CD4-positive, alpha-beta memory T cell (primary cell): ENCODE measurements at regions not wholly inside any gene's neighbourhood (a gene's known extent, or its start where the extent isn't known, plus 50 kb on each side); places are given as distances from the start of the nearest gene placed in this dataset.

Experiments used
- CTCF ChIA-PET: fragments of 350-600 bp; sonication (Branson Sonifier 250); formaldehyde crosslinking; loops from one replicate; lab custom pipeline; 2021; ENCODE audit warnings: inconsistent platforms; ENCODE audit not compliant: partially characterized antibody; lab: Charles Lee
- POLR2A ChIA-PET: fragments of 350-600 bp; sonication (Branson Sonifier 250); formaldehyde crosslinking; loops from one replicate; lab custom pipeline; 2021; ENCODE audit not compliant: partially characterized antibody; lab: Charles Lee
- DNase-seq, 5 donors: peaks; one replicate each; pipeline versions ENCODE4 v3.0.0 to v3.0.0-alpha.2; 2020 to 2022; ENCODE audit warnings: mixed read lengths in 1 of 5
- H3K27ac ChIP-seq: one replicate; pipeline ENCODE4 v1.7.0; 2013; ENCODE audit warnings: low read depth, low read length
- H3K27me3 ChIP-seq: 2 replicates; pipeline ENCODE4 v1.7.0; 2013; ENCODE audit warnings: mild to moderate bottlenecking, low read length, moderate library complexity; ENCODE audit not compliant: insufficient read depth
- H3K36me3 ChIP-seq: 2 replicates; pipeline ENCODE4 v1.7.0; 2013; ENCODE audit warnings: mild to moderate bottlenecking, low read length, moderate library complexity; ENCODE audit not compliant: insufficient read depth
- H3K4me1 ChIP-seq: 2 replicates; pipeline ENCODE4 v1.7.0; 2013; ENCODE audit warnings: mild to moderate bottlenecking, low read length, moderate library complexity; ENCODE audit not compliant: insufficient read depth
- H3K4me3 ChIP-seq, 2 donors: one replicate each; pipeline ENCODE4 v1.7.0; 2013; ENCODE audit warnings: low read length in 2 of 2, mild to moderate bottlenecking in 1 of 2
- H3K9me3 ChIP-seq, 2 donors: one replicate each; pipeline ENCODE4 v1.7.0; 2013; ENCODE audit warnings: low read length in 2 of 2, control low read depth in 1 of 2; ENCODE audit not compliant: control insufficient read depth in 1 of 2
- H3K27ac Mint-ChIP-seq, 7 donors: one replicate each; pipeline ENCODE4 v1.8.0; 2020 to 2021; ENCODE audit warnings: mixed read lengths in 7 of 7, mild to moderate bottlenecking in 6 of 7, inconsistent platforms in 3 of 7, moderate library complexity in 3 of 7
- H3K27me3 Mint-ChIP-seq, 2 donors: one replicate each; pipeline ENCODE4 v1.8.0; 2020 to 2021; ENCODE audit warnings: mixed read lengths in 2 of 2
- H3K36me3 Mint-ChIP-seq, 2 donors: one replicate each; pipeline ENCODE4 v1.8.0; 2020 to 2021; ENCODE audit warnings: mixed read lengths in 2 of 2, inconsistent platforms in 1 of 2, mild to moderate bottlenecking in 1 of 2
- H3K4me1 Mint-ChIP-seq, 4 donors: one replicate each; pipeline ENCODE4 v1.8.0; 2020 to 2021; ENCODE audit warnings: mixed read lengths in 4 of 4, mild to moderate bottlenecking in 1 of 4
- H3K4me3 Mint-ChIP-seq, 8 donors: one replicate each; pipeline ENCODE4 v1.8.0; 2020 to 2021; ENCODE audit warnings: mixed read lengths in 8 of 8, mild to moderate bottlenecking in 7 of 8, moderate library complexity in 6 of 8, inconsistent platforms in 3 of 8
- H3K9me3 Mint-ChIP-seq, 8 donors: one replicate each; pipeline ENCODE4 v1.8.0; 2020 to 2021; ENCODE audit warnings: mixed read lengths in 8 of 8, mild to moderate bottlenecking in 5 of 8, inconsistent platforms in 3 of 8, moderate library complexity in 1 of 8
- intact Hi-C: fragments of 100-400 bp; cut with micrococcal nuclease; formaldehyde crosslinking; loops from one replicate; pipeline ENCODE4 v1.15.1; 2023

DNA sequence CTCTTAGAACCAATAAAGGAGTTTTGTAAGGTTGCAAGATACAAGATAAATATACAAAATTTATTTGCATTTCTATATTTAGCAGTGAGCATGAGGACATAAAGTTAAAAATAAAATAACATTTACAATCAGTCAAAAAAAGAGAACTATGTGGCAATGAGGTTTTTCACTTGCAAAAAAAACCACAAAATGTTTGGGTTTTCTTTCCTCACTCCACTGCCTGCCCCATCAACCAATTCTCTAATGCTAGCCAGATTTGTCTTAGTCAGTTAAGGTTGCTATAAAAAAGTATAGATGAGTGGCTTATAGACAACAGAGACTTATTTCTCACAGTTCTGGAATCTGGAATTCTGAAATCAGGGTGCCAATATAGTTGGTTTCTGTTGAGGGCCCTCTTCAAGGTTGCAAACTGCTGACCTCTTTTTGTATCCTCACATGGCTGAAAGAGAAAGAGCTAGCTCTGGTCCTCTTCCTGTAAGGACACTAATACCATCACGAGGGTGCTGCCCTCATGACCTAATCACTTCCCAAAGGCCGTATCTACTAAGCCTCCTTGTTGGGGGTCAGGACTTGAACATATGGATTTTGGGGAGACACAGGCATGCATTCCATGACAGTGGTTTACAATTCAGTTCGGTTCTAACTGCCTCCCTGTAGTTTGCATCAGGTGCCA lies 566.2 kb downstream of the GALR1 start:
- ChIA-PET POLR2A (no interaction called here), CTCF (no interaction called here)
- Histone ChIP-seq H3K27me3 (no peaks in the 10 kb centered on the region), H3K4me3 (no peak overlapping the region), H3K4me1 (no peaks in the 10 kb centered on the region), H3K9me3 (no peaks in the 10 kb centered on the region), H3K36me3 (no peaks in the 10 kb centered on the region), H3K27ac (no peak overlapping the region)
- intact Hi-C loops: no loop called here
- no peak overlapping the region for H3K27ac Mint-ChIP-seq
- H3K36me3 Mint-ChIP-seq: peaks cover 0 to 4% of the 10 kb centered on the region in 2 donors
- H3K4me3 Mint-ChIP-seq: no peak overlapping the region
- H3K27me3 Mint-ChIP-seq: peaks cover 0 to 2% of the 10 kb centered on the region in 2 donors
- H3K4me1 Mint-ChIP-seq: no peaks in the 10 kb centered on the region
- DNase-seq: no peak
- H3K9me3 Mint-ChIP-seq: peaks cover 0 to 13% (median 2%) of the 10 kb centered on the region in 8 donors

DNA sequence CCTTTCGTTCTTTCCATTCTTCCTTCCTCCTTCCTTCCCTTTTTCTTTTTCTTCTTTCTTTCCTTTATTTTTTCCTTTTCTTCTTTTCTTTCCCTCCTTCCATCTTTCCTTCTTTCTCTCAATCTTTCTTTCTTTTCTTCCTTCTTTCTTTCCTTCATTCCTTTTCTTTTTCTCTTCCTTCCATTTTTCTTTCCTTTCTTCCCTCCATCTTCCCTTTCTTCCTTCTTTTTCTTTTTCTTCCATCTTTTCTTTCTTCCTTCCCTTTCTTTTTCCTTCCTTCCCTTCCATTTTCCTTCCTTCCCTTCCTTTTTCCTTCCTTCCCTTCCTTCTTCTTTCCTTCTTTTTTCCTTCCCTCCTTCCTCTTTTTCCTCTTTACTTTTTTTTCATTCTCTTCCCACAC lies 568.7 kb downstream of the GALR1 start:
- Mint-ChIP-seq H3K27ac (no peak overlapping the region), H3K9me3 (peaks cover 0 to 12% (median 2%) of the 10 kb centered on the region in 8 donors), H3K4me3 (no peak overlapping the region), H3K36me3 (peaks cover 0 to 4% of the 10 kb centered on the region in 2 donors), H3K27me3 (peaks cover 0 to 1% of the 10 kb centered on the region in 2 donors), H3K4me1 (no peaks in the 10 kb centered on the region)
- Histone ChIP-seq H3K4me3 (no peak overlapping the region), H3K9me3 (no peaks in the 10 kb centered on the region), H3K27me3 (no peaks in the 10 kb centered on the region), H3K36me3 (no peaks in the 10 kb centered on the region), H3K27ac (no peak overlapping the region), H3K4me1 (no peaks in the 10 kb centered on the region)
- CTCF ChIA-PET: no interaction called here
- no peak for DNase-seq
- intact Hi-C loops: no loop called here
- POLR2A ChIA-PET: no interaction called here

DNA sequence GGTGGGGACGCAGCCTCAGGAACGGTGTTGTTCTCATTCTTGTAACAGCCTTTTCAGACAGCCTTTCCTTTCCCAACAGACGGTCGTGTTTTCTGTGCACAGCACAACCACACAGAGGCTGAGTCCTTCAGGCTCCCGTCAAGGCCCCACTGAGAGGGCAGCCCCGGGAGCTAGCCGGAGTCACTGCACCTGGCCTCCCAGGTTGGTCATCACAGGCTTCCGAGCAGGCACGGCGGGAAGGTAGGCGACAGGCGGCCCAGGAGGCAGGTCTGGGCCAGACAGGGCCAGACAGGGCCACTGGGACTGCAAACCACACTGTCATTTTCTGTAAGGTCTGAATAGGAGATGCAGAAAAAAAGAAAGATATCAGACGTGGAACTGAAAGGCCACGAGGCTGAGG lies 570.8 kb downstream of the GALR1 start:
- POLR2A ChIA-PET: no interaction called here
- Histone ChIP-seq H3K36me3 (no peaks in the 10 kb centered on the region), H3K9me3 (no peaks in the 10 kb centered on the region)

DNA sequence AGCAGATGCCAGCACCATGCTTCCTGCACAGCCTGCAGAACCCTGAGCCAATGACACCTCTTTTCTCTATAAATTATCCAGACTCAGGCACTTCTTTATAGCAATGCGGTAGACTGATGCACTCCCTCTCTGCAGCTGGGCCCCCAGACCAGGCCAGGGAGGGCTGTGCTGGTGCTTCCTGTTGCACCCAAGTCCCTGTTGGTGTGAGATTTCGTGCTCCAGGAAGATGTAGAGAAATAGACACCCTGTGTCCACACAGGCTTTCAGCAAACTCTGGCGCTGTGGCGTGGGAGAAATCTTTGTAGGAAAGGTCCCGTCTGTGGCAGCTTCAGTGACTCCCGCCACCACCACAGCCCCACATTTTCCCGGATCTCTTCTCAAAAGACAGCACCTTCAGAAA lies 572.2 kb downstream of the GALR1 start:
- H3K36me3 Mint-ChIP-seq: peaks cover 0 to 4% of the 10 kb centered on the region in 2 donors
- intact Hi-C loops: no loop called here
- Histone ChIP-seq H3K27ac (no peak overlapping the region), H3K4me1 (no peaks in the 10 kb centered on the region), H3K4me3 (no peak overlapping the region), H3K9me3 (no peaks in the 10 kb centered on the region), H3K36me3 (no peaks in the 10 kb centered on the region), H3K27me3 (no peaks in the 10 kb centered on the region)
- H3K4me1 Mint-ChIP-seq: no peaks in the 10 kb centered on the region
- no peak overlapping the region for H3K27ac Mint-ChIP-seq
- no peak overlapping the region for H3K4me3 Mint-ChIP-seq
- POLR2A ChIA-PET: no interaction called here
- no peak for DNase-seq
- peaks cover 0 to 4% of the 10 kb centered on the region in 2 donors for H3K27me3 Mint-ChIP-seq
- peaks cover 0 to 12% (median 2%) of the 10 kb centered on the region in 8 donors for H3K9me3 Mint-ChIP-seq
- CTCF ChIA-PET: no interaction called here

More for the DNA sequence above, 570.8 kb downstream of the GALR1 start:
- no peaks in the 10 kb centered on the region for H3K27me3 ChIP-seq
- DNase-seq: no peak
- no peaks in the 10 kb centered on the region for H3K4me1 ChIP-seq
- intact Hi-C loops: no loop called here
- H3K36me3 Mint-ChIP-seq: peaks cover 0 to 4% of the 10 kb centered on the region in 2 donors
- H3K4me1 Mint-ChIP-seq: no peaks in the 10 kb centered on the region
- H3K9me3 Mint-ChIP-seq: peaks cover 0 to 12% (median 2%) of the 10 kb centered on the region in 8 donors
- no peak overlapping the region for H3K27ac Mint-ChIP-seq
- CTCF ChIA-PET: no interaction called here
- H3K4me3 Mint-ChIP-seq: no peak overlapping the region
- peaks cover 0 to 4% of the 10 kb centered on the region in 2 donors for H3K27me3 Mint-ChIP-seq
- H3K4me3 ChIP-seq: no peak overlapping the region
- H3K27ac ChIP-seq: no peak overlapping the region

DNA sequence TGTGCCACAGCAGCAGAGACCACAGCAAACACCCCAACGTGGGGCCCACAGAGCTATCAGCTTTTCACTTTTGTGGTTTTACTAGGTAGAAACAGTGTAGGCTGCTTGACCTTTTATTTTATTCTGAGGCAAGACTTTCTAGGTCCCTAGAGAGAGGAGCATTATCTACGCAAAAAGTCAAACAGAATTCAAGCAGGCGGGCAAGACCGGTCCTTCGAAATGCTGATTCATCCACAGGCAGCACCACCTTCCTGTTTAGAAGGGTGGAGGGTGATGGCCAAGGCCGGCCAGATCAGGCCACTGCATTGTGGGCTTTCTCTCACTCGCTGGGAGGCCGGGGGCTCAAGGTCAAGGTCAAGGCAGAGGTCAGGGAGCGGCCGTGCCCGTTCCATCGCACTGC lies 573.0 kb downstream of the GALR1 start:
- H3K9me3 Mint-ChIP-seq: peaks cover 0 to 12% (median 4%) of the 10 kb centered on the region in 8 donors
- no peak for DNase-seq
- no peaks in the 10 kb centered on the region for H3K27me3 ChIP-seq
- H3K36me3 Mint-ChIP-seq: peaks cover 0 to 4% of the 10 kb centered on the region in 2 donors
- peaks cover 0 to 4% of the 10 kb centered on the region in 2 donors for H3K27me3 Mint-ChIP-seq
- H3K4me1 ChIP-seq: no peaks in the 10 kb centered on the region
- no peak overlapping the region for H3K4me3 ChIP-seq
- intact Hi-C loops: no loop called here
- H3K27ac Mint-ChIP-seq: no peak overlapping the region
- H3K4me3 Mint-ChIP-seq: no peak overlapping the region
- ChIA-PET POLR2A (no interaction called here), CTCF (no interaction called here)
- no peaks in the 10 kb centered on the region for H3K9me3 ChIP-seq
- H3K36me3 ChIP-seq: no peaks in the 10 kb centered on the region
- H3K4me1 Mint-ChIP-seq: no peaks in the 10 kb centered on the region
- no peak overlapping the region for H3K27ac ChIP-seq

DNA sequence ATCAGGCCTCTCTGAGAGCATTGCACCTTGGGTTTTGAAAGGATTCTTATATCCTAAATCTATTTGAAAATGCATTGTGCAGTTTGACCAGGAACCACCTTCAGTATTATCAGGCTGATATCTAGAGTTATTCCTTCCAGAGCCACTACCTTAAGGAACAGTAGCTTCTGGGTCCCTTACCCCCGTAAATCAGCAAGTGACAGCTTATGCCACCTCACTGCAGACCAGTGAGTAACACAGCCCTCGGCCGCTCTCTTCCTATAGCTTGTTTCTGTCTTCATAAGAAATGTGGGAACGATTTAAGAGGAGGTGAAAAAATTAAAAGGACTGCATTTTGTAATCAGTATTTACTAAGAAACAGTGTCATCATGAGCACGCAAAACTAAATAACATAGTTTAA lies 584.2 kb downstream of the GALR1 start:
- Mint-ChIP-seq H3K27ac (no peak overlapping the region), H3K9me3 (peaks cover 0 to 2% (median 0%) of the 10 kb centered on the region in 8 donors), H3K36me3 (no peaks in the 10 kb centered on the region), H3K4me3 (no peak overlapping the region), H3K4me1 (no peaks in the 10 kb centered on the region), H3K27me3 (no peaks in the 10 kb centered on the region)
- H3K9me3 ChIP-seq: no peaks in the 10 kb centered on the region
- intact Hi-C loops: no loop called here
- ChIA-PET CTCF (no interaction called here), POLR2A (no interaction called here)
- no peak overlapping the region for H3K27ac ChIP-seq
- H3K36me3 ChIP-seq: no peaks in the 10 kb centered on the region
- no peak overlapping the region for H3K4me3 ChIP-seq
- H3K4me1 ChIP-seq: no peaks in the 10 kb centered on the region
- no peak for DNase-seq
- no peaks in the 10 kb centered on the region for H3K27me3 ChIP-seq

DNA sequence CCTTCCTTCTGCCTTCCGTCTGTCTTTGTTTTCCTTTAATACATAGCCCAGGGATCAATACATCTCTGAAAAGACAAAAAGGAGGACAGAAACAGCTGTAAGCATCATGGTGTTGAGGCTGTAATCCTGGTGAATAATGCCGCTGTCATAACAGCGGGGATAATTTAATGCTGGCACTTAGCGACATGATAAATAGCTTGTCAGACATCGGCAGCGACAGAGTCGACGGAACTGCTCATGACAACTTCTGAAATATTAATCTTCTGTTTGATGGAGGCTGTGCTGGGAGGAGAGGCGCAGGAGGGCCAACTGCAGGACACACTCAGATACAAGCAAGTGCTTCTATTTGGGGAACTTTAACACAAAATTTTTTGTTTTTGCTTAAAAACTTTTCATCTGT lies 602.2 kb downstream of the GALR1 start:
- no peak overlapping the region for H3K27ac Mint-ChIP-seq
- no peaks in the 10 kb centered on the region for H3K4me1 Mint-ChIP-seq
- Histone ChIP-seq H3K9me3 (no peaks in the 10 kb centered on the region), H3K27ac (no peak overlapping the region), H3K27me3 (no peaks in the 10 kb centered on the region), H3K4me3 (no peak overlapping the region), H3K36me3 (no peaks in the 10 kb centered on the region), H3K4me1 (no peaks in the 10 kb centered on the region)
- H3K27me3 Mint-ChIP-seq: peaks cover 0 to 1% of the 10 kb centered on the region in 2 donors
- DNase-seq: no peak
- intact Hi-C loops: no loop called here
- ChIA-PET POLR2A (no interaction called here), CTCF (interaction anchor here (1.6 kb wide), 1 partner anchor 48 kb away, joined by 3 read pairs; no protein-coding TSS in a partner anchor)
- H3K9me3 Mint-ChIP-seq: peaks cover 0 to 8% (median 2%) of the 10 kb centered on the region in 8 donors
- H3K36me3 Mint-ChIP-seq: no peaks in the 10 kb centered on the region
- no peak overlapping the region for H3K4me3 Mint-ChIP-seq
